Liver (tissue), 8 donors: ENCODE measurements at regions not wholly inside any gene's neighbourhood (a gene's known extent, or its start where the extent isn't known, plus 50 kb on each side); places are given as distances from the start of the nearest gene placed in this dataset.

Experiments used
- DNase-seq: peaks from one replicate; pipeline ENCODE4 v3.0.0-alpha.2; 2017; ENCODE audit warnings: low spot score
- H3K27ac ChIP-seq, 2 donors: one replicate each; pipeline ENCODE4 v1.7.0; 2013; ENCODE audit warnings: inconsistent platforms in 2 of 2, low read length in 2 of 2, control low read depth in 1 of 2, low read depth in 1 of 2, mild to moderate bottlenecking in 1 of 2
- H3K27me3 ChIP-seq, 4 donors: one replicate each; pipeline versions ENCODE4 v1.6.1 to v1.7.0; 2013; ENCODE audit warnings: low read length in 3 of 4, inconsistent platforms in 1 of 4, mild to moderate bottlenecking in 1 of 4, moderate library complexity in 1 of 4; ENCODE audit not compliant: control insufficient read depth in 4 of 4, insufficient read depth in 4 of 4
- H3K36me3 ChIP-seq, 4 donors: one replicate each; pipeline versions ENCODE4 v1.6.1 to v1.7.0; 2013; ENCODE audit warnings: low read length in 3 of 4, mild to moderate bottlenecking in 3 of 4, low read depth in 1 of 4, moderate library complexity in 1 of 4; ENCODE audit not compliant: control insufficient read depth in 4 of 4, insufficient read depth in 3 of 4
- H3K4me1 ChIP-seq, 4 donors: one replicate each; pipeline versions ENCODE4 v1.6.1 to v1.7.0; 2013; ENCODE audit warnings: low read length in 3 of 4, mild to moderate bottlenecking in 3 of 4, moderate library complexity in 1 of 4; ENCODE audit not compliant: control insufficient read depth in 4 of 4, insufficient read depth in 4 of 4
- H3K4me3 ChIP-seq, 3 donors: one replicate each; pipeline versions ENCODE4 v1.6.1 to v1.7.0; 2013; ENCODE audit warnings: low read length in 3 of 3, control low read depth in 1 of 3, low read depth in 1 of 3, mild to moderate bottlenecking in 1 of 3
- H3K9ac ChIP-seq, 2 donors: one replicate each; pipeline ENCODE4 v1.7.0; 2013; ENCODE audit warnings: low read length in 2 of 2, mild to moderate bottlenecking in 2 of 2, moderate library complexity in 2 of 2, control low read depth in 1 of 2, low read depth in 1 of 2
- H3K9me3 ChIP-seq, 4 donors: one replicate each; pipeline versions ENCODE4 v1.6.1 to v1.7.0; 2013; ENCODE audit warnings: low read length in 3 of 4; ENCODE audit not compliant: control insufficient read depth in 4 of 4
- CTCF ChIP-seq: fragments of 150-350 bp; IDR thresholded peaks from 2 replicates; pipeline ENCODE4 v1.5.1; 2017; ENCODE audit warnings: improper control_type of control experiment, low read depth, low read length; ENCODE audit not compliant: missing input control
- EGR1 ChIP-seq, 2 donors: IDR thresholded peaks; 2 replicates each; pipeline ENCODE4 v1.6.1; 2016 to 2018; ENCODE audit warnings: antibody characterized with exemption in 2 of 2, low read depth in 2 of 2
- FOXA1 ChIP-seq: IDR thresholded peaks from 2 replicates; pipeline ENCODE4 v1.6.1; 2016; ENCODE audit warnings: antibody characterized with exemption
- GABPA ChIP-seq, 2 donors: IDR thresholded peaks in 1 of 2; conservative IDR thresholded peaks in 1 of 2; 2 replicates each; pipeline ENCODE4 v1.6.1; 2016; ENCODE audit warnings: antibody characterized with exemption in 2 of 2, mild to moderate bottlenecking in 1 of 2, moderate library complexity in 1 of 2
- HNF4A ChIP-seq, 2 donors: conservative IDR thresholded peaks; 2 replicates each; pipeline ENCODE4 v1.6.1; 2016; ENCODE audit warnings: antibody characterized with exemption in 2 of 2, mild to moderate bottlenecking in 2 of 2
- HNF4G ChIP-seq: IDR thresholded peaks from 2 replicates; pipeline ENCODE4 v1.6.1; 2016; ENCODE audit warnings: antibody characterized with exemption
- JUND ChIP-seq, 2 donors: IDR thresholded peaks; 2 replicates each; pipeline ENCODE4 v1.6.1; 2016; ENCODE audit warnings: antibody characterized with exemption in 2 of 2
- RAD21 ChIP-seq, 2 donors: IDR thresholded peaks; 2 replicates each; pipeline ENCODE4 v1.6.1; 2016; ENCODE audit warnings: antibody characterized with exemption in 2 of 2, mild to moderate bottlenecking in 2 of 2
- REST ChIP-seq: IDR thresholded peaks from 2 replicates; pipeline ENCODE4 v1.6.1; 2016; ENCODE audit warnings: antibody characterized with exemption, mild to moderate bottlenecking
- RXRA ChIP-seq, 2 donors: IDR thresholded peaks; 2 replicates each; pipeline ENCODE4 v1.6.1; 2017 to 2018; ENCODE audit warnings: antibody characterized with exemption in 2 of 2, mild to moderate bottlenecking in 1 of 2
- TAF1 ChIP-seq: conservative IDR thresholded peaks from 2 replicates; pipeline ENCODE4 v1.6.1; 2016; ENCODE audit warnings: antibody characterized with exemption, mild to moderate bottlenecking
- YY1 ChIP-seq: IDR thresholded peaks from 2 replicates; pipeline ENCODE4 v1.6.1; 2016; ENCODE audit warnings: antibody characterized with exemption, mild to moderate bottlenecking
- ZBTB33 ChIP-seq: IDR thresholded peaks from 2 replicates; pipeline ENCODE4 v1.6.1; 2016; ENCODE audit warnings: antibody characterized with exemption
- WGBS: extraction: QIAGEN DNeasy Blood & Tissue Kit; methylation state at CpG from one replicate; pipeline ENCODE4 v1.1.7; 2013; 5-methylcytosine and 5-hydroxymethylcytosine counted together
- donor health status: healthy.
- donor health status: healthy.
- donor health status: healthy.
- donor health status: healthy.
- donor health status: healthy.

GRCh38 chr4:82128355-82128754 is 245.4 kb downstream of the HNRNPD start:
- Histone ChIP-seq H3K9ac (no peak overlapping the region), H3K27ac (no peak overlapping the region)
- 82% methylated on average over 4 of the region's 4 CpGs for WGBS

GRCh38 chr4:82126512-82127040 is 247.2 kb downstream of the HNRNPD start:
- Histone ChIP-seq H3K36me3 (no peaks in the 10 kb centered on the region), H3K4me3 (no peak overlapping the region), H3K27ac (no peak overlapping the region), H3K9me3 (no peaks in the 10 kb centered on the region), H3K27me3 (no peaks in the 10 kb centered on the region), H3K4me1 (no peaks in the 10 kb centered on the region), H3K9ac (no peak overlapping the region)
- no peak for DNase-seq
- TF ChIP-seq EGR1 (IDR thresholded peaks at IDR 0.05; ENCODE audit: low read depth in 2 of 2), result no peak
- TF ChIP-seq GABPA (IDR thresholded peaks at IDR 0.05 in 1 of 2, conservative IDR thresholded peaks at IDR 0.05 in 1 of 2), result no peak
- no peak for TF ChIP-seq CTCF
- no peak for TF ChIP-seq REST
- TF ChIP-seq HNF4A (conservative IDR thresholded peaks at IDR 0.05), result no peak
- TF ChIP-seq YY1, result no peak
- TF ChIP-seq ZBTB33, result no peak
- TF ChIP-seq HNF4G, result no peak
- 81% methylated on average over 5 of the region's 5 CpGs for WGBS

More at GRCh38 chr4:82128355-82128754, 245.4 kb downstream of the HNRNPD start:
- Histone ChIP-seq H3K9me3 (no peaks in the 10 kb centered on the region), H3K36me3 (no peaks in the 10 kb centered on the region), H3K4me1 (no peaks in the 10 kb centered on the region), H3K27me3 (no peaks in the 10 kb centered on the region), H3K4me3 (no peak overlapping the region)
- DNase-seq, result no peak
- no peak for TF ChIP-seq RXRA (IDR thresholded peaks at IDR 0.05)
- no peak for TF ChIP-seq EGR1 (IDR thresholded peaks at IDR 0.05; ENCODE audit: low read depth in 2 of 2)
- no peak for TF ChIP-seq FOXA1
- no peak for TF ChIP-seq JUND (IDR thresholded peaks at IDR 0.05)
- TF ChIP-seq HNF4A (conservative IDR thresholded peaks at IDR 0.05), result no peak
- TF ChIP-seq ZBTB33, result no peak
- TF ChIP-seq TAF1, result no peak
- TF ChIP-seq RAD21 (IDR thresholded peaks at IDR 0.05), result no peak
